Tibial nerve (tissue), 3 donors: ENCODE measurements at regions not wholly inside any gene's neighbourhood (a gene's known extent, or its start where the extent isn't known, plus 50 kb on each side); places are given as distances from the start of the nearest gene placed in this dataset.

Experiments
- CTCF ChIP-seq, 5 experiments: fragments of 200-600 bp in 3 of 5; fragments of 450-650 bp in 2 of 5; sonication (generic) in 3 of 5; IDR thresholded peaks; one replicate each; pipeline ENCODE4 v1.5.1; 2016 to 2019; ENCODE audit warnings: antibody characterized with exemption in 5 of 5, mild to moderate bottlenecking in 3 of 5, moderate library complexity in 2 of 5
- POLR2A ChIP-seq, 2 donors: fragments of 450-650 bp; IDR thresholded peaks; one replicate each; pipeline ENCODE4 v1.6.1; 2017; ENCODE audit warnings: antibody characterized with exemption in 2 of 2, mild to moderate bottlenecking in 2 of 2, moderate library complexity in 2 of 2

GRCh38 chr2:4336864-4337263, 633.5 kb downstream of the DCDC2C start:
- no peak for TF ChIP-seq CTCF (IDR thresholded peaks at IDR 0.05)
- no peak for TF ChIP-seq POLR2A (IDR thresholded peaks at IDR 0.05)
